C4-2B (cell line): ENCODE measurements at regions not wholly inside any gene's neighbourhood (a gene's known extent, or its start where the extent isn't known, plus 50 kb on each side); places are given as distances from the start of the nearest gene placed in this dataset.

Source experiments
- ZFX ChIP-seq: fragments of 450-650 bp; IDR thresholded peaks from 2 replicates; pipeline ENCODE4 v1.6.1; 2017
- TF ChIP-seq, protein P1 (sequence below): fragments of 450-650 bp; conservative IDR thresholded peaks from 2 replicates; pipeline ENCODE4 v1.5.1; 2017; ENCODE audit warnings: mild to moderate bottlenecking

GRCh38 chr7:130941322-130942210, 207.6 kb upstream of the KLF14 start:
- TF ChIP-seq, protein P1, sequence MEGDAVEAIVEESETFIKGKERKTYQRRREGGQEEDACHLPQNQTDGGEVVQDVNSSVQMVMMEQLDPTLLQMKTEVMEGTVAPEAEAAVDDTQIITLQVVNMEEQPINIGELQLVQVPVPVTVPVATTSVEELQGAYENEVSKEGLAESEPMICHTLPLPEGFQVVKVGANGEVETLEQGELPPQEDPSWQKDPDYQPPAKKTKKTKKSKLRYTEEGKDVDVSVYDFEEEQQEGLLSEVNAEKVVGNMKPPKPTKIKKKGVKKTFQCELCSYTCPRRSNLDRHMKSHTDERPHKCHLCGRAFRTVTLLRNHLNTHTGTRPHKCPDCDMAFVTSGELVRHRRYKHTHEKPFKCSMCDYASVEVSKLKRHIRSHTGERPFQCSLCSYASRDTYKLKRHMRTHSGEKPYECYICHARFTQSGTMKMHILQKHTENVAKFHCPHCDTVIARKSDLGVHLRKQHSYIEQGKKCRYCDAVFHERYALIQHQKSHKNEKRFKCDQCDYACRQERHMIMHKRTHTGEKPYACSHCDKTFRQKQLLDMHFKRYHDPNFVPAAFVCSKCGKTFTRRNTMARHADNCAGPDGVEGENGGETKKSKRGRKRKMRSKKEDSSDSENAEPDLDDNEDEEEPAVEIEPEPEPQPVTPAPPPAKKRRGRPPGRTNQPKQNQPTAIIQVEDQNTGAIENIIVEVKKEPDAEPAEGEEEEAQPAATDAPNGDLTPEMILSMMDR = no peak
- no peak for TF ChIP-seq ZFX
